Lower leg skin (tissue), 4 donors: ENCODE measurements at regions not wholly inside any gene's neighbourhood (a gene's known extent, or its start where the extent isn't known, plus 50 kb on each side); places are given as distances from the start of the nearest gene placed in this dataset.

Source experiments
- DNase-seq, 2 donors: peaks; one replicate each; pipeline ENCODE4 v3.0.0-alpha.2; 2019; ENCODE audit warnings: low spot score in 2 of 2
- H3K4me3 ChIP-seq: fragments of 200-600 bp; sonication (generic); 2 replicates; pipeline ENCODE4 v1.5.1; 2017; ENCODE audit warnings: mild to moderate bottlenecking, low read depth; ENCODE audit not compliant: poor library complexity, severe bottlenecking
- CTCF ChIP-seq, 3 donors: fragments of 450-650 bp; IDR thresholded peaks; one replicate each; pipeline ENCODE4 v1.5.1; 2016; ENCODE audit warnings: antibody characterized with exemption in 3 of 3, mild to moderate bottlenecking in 3 of 3, moderate library complexity in 2 of 3
- POLR2A ChIP-seq, 2 donors: fragments of 450-650 bp; IDR thresholded peaks; one replicate each; pipeline ENCODE4 v1.6.1; 2016 to 2017; ENCODE audit warnings: antibody characterized with exemption in 2 of 2, mild to moderate bottlenecking in 1 of 2, moderate library complexity in 1 of 2
- WGBS, 2 donors: methylation state at CpG; one replicate each; pipeline ENCODE4 v1.1.5; 2018; 5-methylcytosine and 5-hydroxymethylcytosine counted together
- intact Hi-C: fragments of 100-400 bp; cut with DNase I; formaldehyde crosslinking; loops from one replicate; pipeline ENCODE4 v1.15.0; 2023; ENCODE audit warnings: low total_unique reads

DNA sequence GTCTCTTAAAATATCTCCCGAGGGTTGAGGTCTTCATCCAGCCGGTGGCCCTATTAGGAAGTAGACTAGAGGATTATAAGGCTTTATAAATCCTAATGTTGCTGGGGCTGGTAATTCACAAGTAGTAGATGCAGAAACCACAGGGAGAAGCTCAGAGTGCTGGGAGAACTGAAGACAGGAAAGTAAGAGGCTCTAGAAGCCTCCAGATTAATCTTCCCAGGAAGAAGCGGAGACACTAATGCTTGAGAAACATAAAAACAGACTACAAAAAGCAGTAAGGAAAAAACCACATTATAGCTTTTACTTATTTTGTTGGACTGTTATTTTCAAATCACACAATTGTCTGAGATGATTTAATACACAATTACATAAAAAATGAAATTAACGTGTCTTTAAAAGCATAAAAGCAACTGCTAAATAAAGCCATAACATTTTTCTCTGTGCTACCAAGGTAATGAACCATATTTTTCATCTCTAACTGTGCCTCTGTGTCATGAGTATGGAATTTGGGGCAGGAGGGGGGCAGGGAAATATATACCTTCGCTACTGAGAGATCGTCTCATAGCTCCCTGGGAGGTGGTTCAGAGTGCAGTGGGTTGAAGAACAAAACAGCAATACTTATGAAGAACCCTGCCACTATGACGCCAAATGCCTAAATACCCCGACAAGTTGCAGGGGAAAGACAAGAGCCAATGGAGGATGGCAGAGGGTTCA, 806.2 kb upstream of the WWC1 start:
- H3K4me3 ChIP-seq = no peak overlapping the region
- DNase-seq = no peak
- WGBS, 2 donors = 82% methylated on average over 8 of the region's 8 CpGs
- intact Hi-C loops = no loop called here
- TF ChIP-seq CTCF (IDR thresholded peaks at IDR 0.05) (no peak), POLR2A (IDR thresholded peaks at IDR 0.05) (no peak)

GRCh38 chr5:167488371-167488770, 803.1 kb upstream of the WWC1 start:
- no peak overlapping the region for H3K4me3 ChIP-seq
- WGBS, 2 donors = 78 to 86% methylated on average over 2 of the region's 2 CpGs
- TF ChIP-seq CTCF (IDR thresholded peaks at IDR 0.05) (no peak), POLR2A (IDR thresholded peaks at IDR 0.05) (no peak)
- DNase-seq = no peak
- intact Hi-C loops = no loop called here

DNA sequence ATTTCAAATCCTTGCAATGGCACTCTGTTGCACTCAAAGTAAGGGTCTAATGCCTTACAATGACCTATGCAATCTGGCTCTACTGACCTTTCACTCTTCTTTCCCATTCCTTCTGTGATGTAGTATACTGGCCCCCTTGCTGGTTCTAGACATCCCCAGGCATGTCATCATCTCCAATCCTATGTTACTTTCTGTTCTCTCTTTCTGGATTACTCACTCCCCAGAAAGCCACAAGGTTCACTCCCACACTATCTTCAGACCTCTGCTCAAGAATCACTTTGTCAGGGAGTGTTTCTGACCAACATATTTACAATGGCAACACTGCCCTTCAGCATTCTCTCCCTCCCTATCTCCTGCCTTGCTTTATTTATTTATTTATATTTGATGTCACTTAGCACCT, 802.2 kb upstream of the WWC1 start:
- intact Hi-C loops = no loop called here
- no peak overlapping the region for H3K4me3 ChIP-seq
- no peak for DNase-seq
- no peak for TF ChIP-seq POLR2A (IDR thresholded peaks at IDR 0.05)
- no peak for TF ChIP-seq CTCF (IDR thresholded peaks at IDR 0.05)

- H3K4me3 ChIP-seq = no peak overlapping the region
- intact Hi-C loops = no loop called here
- WGBS, 2 donors = 41 to 47% methylated on average over 5 of the region's 5 CpGs
- no peak for DNase-seq
- TF ChIP-seq CTCF (IDR thresholded peaks at IDR 0.05) = no peak
- no peak for TF ChIP-seq POLR2A (IDR thresholded peaks at IDR 0.05)
Measured at GRCh38 chr5:167503926-167504720, 787.3 kb upstream of the WWC1 start.

DNA sequence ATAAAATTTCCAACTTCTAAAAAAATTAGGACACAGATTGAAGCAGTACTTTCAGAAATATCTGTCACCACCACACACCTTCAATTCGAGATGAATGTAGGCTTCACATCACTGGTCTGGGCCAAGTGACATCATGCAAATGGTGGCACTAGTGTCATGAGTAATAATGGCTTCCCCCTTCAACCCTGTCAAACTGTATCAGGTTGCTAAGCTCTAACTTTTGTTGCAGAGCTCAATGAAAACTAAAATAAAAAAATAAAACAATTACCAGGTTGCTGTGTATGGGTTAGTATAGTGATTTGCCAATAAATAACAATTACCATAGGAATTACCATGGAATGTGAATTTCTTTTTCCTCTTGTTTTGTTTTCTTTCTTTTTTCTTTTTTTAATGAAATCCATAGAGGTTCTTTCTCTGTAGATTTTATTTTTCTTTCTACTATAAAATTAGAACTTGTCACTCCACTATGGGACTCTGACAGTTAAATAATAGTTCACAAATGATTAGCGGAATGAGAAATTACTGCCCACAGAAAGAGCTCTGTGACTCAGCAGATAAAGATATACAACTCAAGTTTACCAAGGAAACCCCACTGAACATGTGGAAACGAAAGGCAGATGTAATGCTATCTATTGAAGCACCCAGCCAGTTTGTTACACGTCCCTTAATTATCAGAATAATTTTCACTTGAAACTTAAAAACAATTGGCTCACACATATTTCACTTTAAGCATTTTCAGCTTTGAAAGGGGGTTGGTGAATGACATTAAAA, 783.8 kb upstream of the WWC1 start:
- TF ChIP-seq CTCF (IDR thresholded peaks at IDR 0.05) (no peak), POLR2A (IDR thresholded peaks at IDR 0.05) (no peak)
- intact Hi-C loops = no loop called here
- WGBS, 2 donors = 63 to 71% methylated on average over 4 of the region's 4 CpGs
- H3K4me3 ChIP-seq = no peak overlapping the region
- no peak for DNase-seq
